ENCODE measurements at regions not wholly inside any gene's neighbourhood (a gene's known extent, or its start where the extent isn't known, plus 50 kb on each side); places are given as distances from the start of the nearest gene placed in this dataset.

DNA sequence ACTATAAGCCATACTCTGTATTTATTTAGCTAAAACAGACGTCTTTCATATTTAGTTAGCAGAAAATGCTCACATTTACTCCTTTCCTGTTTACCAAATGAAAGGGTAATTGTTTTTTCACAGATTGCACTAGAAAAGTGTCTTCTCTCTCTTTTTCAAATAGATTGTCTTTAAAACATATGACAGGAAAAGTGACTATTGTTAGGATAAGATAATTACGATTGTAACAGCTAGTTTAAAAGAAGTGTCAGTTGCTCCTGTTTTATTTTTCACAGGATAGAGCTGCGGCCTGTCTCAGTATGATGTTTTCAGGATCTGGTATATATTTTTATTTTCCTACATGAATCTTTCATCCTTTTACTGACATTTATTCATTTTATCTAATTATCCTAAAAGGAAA lies 353.5 kb downstream of the FBXO8 start:
- no peak overlapping the region for H3K4me3 ChIP-seq (ENCODE audit: low read depth, low read length)
- no peak for DNase-seq (ENCODE audit: low read depth)
- TF ChIP-seq, protein P1, sequence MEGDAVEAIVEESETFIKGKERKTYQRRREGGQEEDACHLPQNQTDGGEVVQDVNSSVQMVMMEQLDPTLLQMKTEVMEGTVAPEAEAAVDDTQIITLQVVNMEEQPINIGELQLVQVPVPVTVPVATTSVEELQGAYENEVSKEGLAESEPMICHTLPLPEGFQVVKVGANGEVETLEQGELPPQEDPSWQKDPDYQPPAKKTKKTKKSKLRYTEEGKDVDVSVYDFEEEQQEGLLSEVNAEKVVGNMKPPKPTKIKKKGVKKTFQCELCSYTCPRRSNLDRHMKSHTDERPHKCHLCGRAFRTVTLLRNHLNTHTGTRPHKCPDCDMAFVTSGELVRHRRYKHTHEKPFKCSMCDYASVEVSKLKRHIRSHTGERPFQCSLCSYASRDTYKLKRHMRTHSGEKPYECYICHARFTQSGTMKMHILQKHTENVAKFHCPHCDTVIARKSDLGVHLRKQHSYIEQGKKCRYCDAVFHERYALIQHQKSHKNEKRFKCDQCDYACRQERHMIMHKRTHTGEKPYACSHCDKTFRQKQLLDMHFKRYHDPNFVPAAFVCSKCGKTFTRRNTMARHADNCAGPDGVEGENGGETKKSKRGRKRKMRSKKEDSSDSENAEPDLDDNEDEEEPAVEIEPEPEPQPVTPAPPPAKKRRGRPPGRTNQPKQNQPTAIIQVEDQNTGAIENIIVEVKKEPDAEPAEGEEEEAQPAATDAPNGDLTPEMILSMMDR (conservative IDR thresholded peaks at IDR 0.05; ENCODE audit: low read depth, low read length) = no peak

DNA sequence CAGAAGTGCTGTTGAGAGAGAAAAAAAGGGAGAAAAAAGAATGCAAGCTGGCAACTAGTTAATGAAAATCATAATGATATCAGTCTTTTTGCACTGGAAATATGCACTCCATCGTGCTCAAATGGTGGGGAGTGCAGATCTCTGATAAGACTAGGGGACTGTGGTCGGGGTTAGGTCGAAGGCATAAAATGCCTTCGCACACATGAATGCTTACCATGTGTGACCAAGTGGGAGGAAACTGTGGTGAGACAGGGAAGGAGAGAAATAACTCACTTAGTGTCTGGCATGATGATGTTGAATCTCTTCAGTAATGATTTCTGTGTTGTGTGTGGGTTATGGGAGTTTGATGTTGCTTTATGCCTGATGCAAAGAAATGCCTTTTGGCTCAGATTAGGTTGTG lies 358.9 kb downstream of the FBXO8 start:
- DNase-seq (ENCODE audit: low read depth) = peak; percentile 1
- no peak overlapping the region for H3K4me3 ChIP-seq (ENCODE audit: low read depth, low read length)
- TF ChIP-seq, protein P1 (conservative IDR thresholded peaks at IDR 0.05; ENCODE audit: low read depth, low read length) = no peak

DNA sequence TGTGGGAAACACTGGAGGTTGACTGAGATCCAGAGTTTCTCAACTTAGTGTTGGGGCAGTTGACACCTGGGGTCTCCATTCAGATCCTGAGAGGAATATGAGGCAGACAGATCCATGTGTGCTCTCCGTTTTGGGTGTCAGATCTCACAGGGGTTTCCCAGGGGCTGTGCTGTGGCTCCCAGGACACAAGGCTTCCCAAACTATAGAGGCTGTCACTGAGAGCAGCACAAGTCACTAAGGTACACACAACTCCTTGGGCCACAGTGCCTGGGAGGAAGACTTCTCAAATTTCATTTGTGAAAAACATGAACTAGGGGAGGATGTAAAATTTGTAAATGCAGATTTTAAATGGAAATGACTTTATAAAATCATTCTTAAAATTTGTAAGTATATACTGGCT lies 363.6 kb downstream of the FBXO8 start:
- TF ChIP-seq, protein P1 (conservative IDR thresholded peaks at IDR 0.05; ENCODE audit: low read depth, low read length) = no peak
- H3K4me3 ChIP-seq (ENCODE audit: low read depth, low read length) = no peak overlapping the region
- DNase-seq (ENCODE audit: low read depth) = peak; percentile 2

DNA sequence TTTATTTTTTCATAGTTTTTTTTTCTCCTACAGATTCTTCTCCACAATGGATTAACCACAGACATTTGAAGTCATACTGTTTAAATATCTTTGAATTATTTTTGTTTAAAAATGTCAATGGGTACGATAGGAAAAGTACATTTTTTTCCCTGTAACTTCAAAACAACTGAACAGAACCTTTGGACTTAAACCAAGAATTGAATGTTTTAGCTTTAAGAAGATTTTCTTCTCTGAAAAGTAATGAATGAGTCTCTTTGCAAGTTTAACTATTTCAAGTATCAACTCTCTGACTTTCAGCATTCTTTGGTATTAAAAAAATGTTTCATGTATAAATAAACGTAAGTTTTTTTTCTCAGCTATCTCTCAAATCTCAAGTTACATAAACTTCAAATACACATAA lies 364.3 kb downstream of the FBXO8 start:
- H3K4me3 ChIP-seq (ENCODE audit: low read depth, low read length) = no peak overlapping the region
- peak; percentile 41 for DNase-seq (ENCODE audit: low read depth)
- TF ChIP-seq, protein P1 (conservative IDR thresholded peaks at IDR 0.05; ENCODE audit: low read depth, low read length) = no peak

DNA sequence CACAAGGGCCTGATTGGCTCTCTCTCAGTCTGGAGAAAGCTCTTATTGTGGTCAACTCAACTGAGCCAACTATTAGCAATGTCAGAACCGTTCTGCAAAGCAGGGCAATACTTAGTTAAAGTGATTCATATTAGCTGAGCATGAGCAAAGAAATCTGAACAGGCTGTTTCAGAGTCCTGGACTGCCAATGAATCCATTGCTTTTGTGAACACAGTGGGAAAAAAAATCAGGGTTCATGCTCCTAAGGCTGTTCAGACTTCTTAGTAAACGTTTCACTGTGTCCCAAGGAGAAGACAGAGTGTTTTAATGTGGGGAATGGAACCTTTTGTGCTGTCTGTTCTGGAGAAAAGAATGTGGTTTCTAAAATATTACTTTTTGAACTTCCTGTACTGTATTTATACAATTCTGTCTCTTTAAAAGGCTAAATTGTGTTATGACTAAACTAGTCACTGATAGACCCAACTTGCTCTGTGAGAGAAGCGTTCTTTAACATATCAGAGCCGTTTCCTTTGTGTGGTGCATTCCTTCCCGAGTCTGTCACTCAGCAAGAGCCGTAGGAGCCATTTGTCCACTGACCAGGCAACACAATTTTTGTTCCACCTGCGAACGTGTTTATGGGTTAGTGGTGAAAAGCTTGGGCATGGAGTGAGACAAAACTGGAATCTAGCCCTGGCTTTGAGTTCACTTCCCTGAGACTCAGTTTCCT lies 366.1 kb downstream of the FBXO8 start:
- H3K4me3 ChIP-seq (ENCODE audit: low read depth, low read length) = no peak overlapping the region
- DNase-seq (ENCODE audit: low read depth) = peak; percentile 77
- TF ChIP-seq, protein P1 (conservative IDR thresholded peaks at IDR 0.05; ENCODE audit: low read depth, low read length) = no peak

DNA sequence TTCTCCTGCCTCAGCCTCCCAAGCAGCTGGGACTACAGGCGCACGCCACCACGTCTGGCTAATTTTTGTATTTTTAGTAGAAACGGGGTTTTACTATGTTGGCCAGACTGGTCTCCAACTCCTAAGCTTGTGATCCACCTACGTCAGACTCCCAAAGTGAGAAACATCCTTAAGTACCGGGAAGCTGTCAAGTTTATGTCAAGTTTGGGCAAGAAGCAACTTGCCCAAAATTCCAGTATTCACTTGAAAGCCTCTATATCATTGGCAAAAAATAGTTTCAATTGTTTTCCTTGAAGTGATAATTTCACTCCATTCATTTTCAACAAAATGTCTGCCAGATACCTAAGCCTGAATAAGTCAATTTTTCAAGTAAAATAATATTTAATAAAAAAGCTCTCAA lies 370.0 kb downstream of the FBXO8 start:
- TF ChIP-seq, protein P1 (conservative IDR thresholded peaks at IDR 0.05; ENCODE audit: low read depth, low read length) = no peak
- DNase-seq (ENCODE audit: low read depth) = no peak
- no peak overlapping the region for H3K4me3 ChIP-seq (ENCODE audit: low read depth, low read length)

DNA sequence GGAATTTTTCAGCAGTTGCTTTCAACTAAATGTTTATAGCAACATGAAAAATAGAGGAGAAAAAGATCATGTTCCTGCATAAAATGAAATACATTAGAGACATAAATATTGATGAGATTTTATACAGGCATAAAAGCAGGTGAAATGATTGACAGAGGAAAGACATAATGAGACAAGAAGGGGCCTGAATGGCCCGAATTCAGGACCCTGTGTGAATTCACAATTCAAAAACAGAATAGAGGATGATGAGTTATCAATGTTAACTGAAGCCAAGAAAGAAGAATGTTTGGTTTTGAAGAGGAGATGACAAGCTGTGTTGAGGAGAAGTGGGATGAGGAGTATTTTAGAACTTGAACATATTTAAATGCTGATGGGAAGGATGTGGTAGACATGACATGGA lies 371.1 kb downstream of the FBXO8 start:
- DNase-seq (ENCODE audit: low read depth) = no peak
- H3K4me3 ChIP-seq (ENCODE audit: low read depth, low read length) = no peak overlapping the region
- TF ChIP-seq, protein P1 (conservative IDR thresholded peaks at IDR 0.05; ENCODE audit: low read depth, low read length) = no peak
